ENCODE measurements at regions not wholly inside any gene's neighbourhood (a gene's known extent, or its start where the extent isn't known, plus 50 kb on each side); places are given as distances from the start of the nearest gene placed in this dataset.

DNA sequence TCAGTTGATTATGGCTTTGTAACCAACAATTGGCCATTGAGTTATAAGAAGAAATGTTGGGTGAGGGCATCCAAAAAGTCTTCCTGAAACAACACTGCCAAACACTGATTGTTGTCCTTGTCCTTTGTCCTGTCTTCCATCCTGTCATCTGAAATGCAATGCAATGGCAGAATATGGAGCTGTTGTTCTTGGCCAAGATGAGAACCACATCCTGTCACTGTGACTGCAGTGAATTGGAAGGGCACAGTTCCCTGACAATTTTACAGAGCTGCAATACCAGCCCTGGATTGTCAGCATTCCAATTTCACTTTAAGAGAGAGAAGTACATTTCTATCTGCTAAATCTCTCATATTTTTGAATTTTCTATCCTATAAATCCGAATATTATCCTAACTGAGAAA lies 613.3 kb downstream of the FLRT2 start:
- Histone ChIP-seq H3K36me3 (ENCODE audit: control insufficient read depth in 2 of 2, insufficient read depth in 2 of 2, low read length in 1 of 2) (no peaks in the 10 kb centered on the region), H3K9me3 (replicated peaks; ENCODE audit: control insufficient read depth, insufficient read depth, low read length) (no peaks in the 10 kb centered on the region), H3K79me2 (ENCODE audit: control insufficient read depth, insufficient read depth, low read length) (no peaks in the 10 kb centered on the region), H3K27me3 (replicated peaks in 1 of 2; ENCODE audit: control insufficient read depth in 2 of 2, insufficient read depth in 2 of 2, low read length in 1 of 2) (no peaks in the 10 kb centered on the region), H3K4me2 (ENCODE audit: control insufficient read depth, insufficient read depth) (no peak overlapping the region), H3K4me3 (no peak overlapping the region), H4K20me1 (ENCODE audit: control insufficient read depth, insufficient read depth) (no peaks in the 10 kb centered on the region), H2AFZ (ENCODE audit: control insufficient read depth, low read depth, low read length) (no peak overlapping the region), H3K27ac (ENCODE audit: control insufficient read depth, insufficient read depth) (no peak overlapping the region), H3K4me1 (ENCODE audit: control insufficient read depth, insufficient read depth, low read length) (no peaks in the 10 kb centered on the region), H3K9ac (ENCODE audit: control insufficient read depth, insufficient read depth, low read length) (no peak overlapping the region)
- no peak for TF ChIP-seq HDAC2 (IDR thresholded peaks at IDR 0.05)
- BruUV-seq (replicated peaks) = no TSS peak
- FAIRE-seq = no peak
- RAD21 ChIA-PET (ENCODE audit: unreplicated experiment) = no interaction called here
- no peak for DNase-seq (ENCODE audit: low read depth, low spot score)
- POLR2A ChIA-PET = no interaction called here
- intact Hi-C loops (cut with micrococcal nuclease; ENCODE audit: unreplicated experiment) (no loop called here), in situ Hi-C loops (cut with MboI) (no loop called here)
- ATAC-seq = no peak
- 0% methylated on average over 1 of the region's 1 CpG for WGBS (ENCODE audit: insufficient coverage, insufficient replicate concordance, low lambda C conversion rate, missing lambda C conversion rate)
- SMC1A ChIA-PET (ENCODE audit: uncharacterized antibody, unreplicated experiment) = no interaction called here
- CTCF ChIA-PET = no interaction called here

DNA sequence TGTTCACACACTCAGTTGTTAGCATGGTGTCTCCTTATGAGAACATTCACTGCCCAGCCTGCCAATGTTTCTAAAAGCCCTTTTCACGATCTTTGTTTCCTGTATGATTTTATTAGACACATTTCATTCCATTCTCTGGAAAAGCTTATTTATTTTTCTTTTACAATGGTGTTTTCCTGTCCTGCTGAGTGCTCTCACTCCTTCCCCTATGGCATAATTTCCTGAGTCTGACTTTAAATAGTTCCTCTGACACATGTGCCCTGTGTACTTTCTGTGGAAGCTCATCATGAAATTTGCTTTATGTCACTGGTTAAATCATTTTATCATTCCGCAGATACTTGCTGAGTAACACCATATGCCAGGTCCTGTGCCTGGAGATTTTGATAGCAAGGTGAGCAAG lies 612.0 kb downstream of the FLRT2 start:
- 0% methylated on average over 2 of the region's 2 CpGs for WGBS (ENCODE audit: insufficient coverage, insufficient replicate concordance, low lambda C conversion rate, missing lambda C conversion rate)
- Histone ChIP-seq H3K4me1 (ENCODE audit: control insufficient read depth, insufficient read depth, low read length) (no peaks in the 10 kb centered on the region), H4K20me1 (ENCODE audit: control insufficient read depth, insufficient read depth) (no peaks in the 10 kb centered on the region), H3K27me3 (replicated peaks in 1 of 2; ENCODE audit: control insufficient read depth in 2 of 2, insufficient read depth in 2 of 2, low read length in 1 of 2) (no peaks in the 10 kb centered on the region), H2AFZ (ENCODE audit: control insufficient read depth, low read depth, low read length) (no peak overlapping the region), H3K9ac (ENCODE audit: control insufficient read depth, insufficient read depth, low read length) (no peak overlapping the region), H3K27ac (ENCODE audit: control insufficient read depth, insufficient read depth) (no peak overlapping the region), H3K36me3 (ENCODE audit: control insufficient read depth in 2 of 2, insufficient read depth in 2 of 2, low read length in 1 of 2) (no peaks in the 10 kb centered on the region), H3K9me3 (replicated peaks; ENCODE audit: control insufficient read depth, insufficient read depth, low read length) (no peaks in the 10 kb centered on the region), H3K4me2 (ENCODE audit: control insufficient read depth, insufficient read depth) (no peak overlapping the region), H3K4me3 (no peak overlapping the region), H3K79me2 (ENCODE audit: control insufficient read depth, insufficient read depth, low read length) (no peaks in the 10 kb centered on the region)
- BruUV-seq (replicated peaks) = no TSS peak
- FAIRE-seq (no peak), ATAC-seq (no peak), DNase-seq (ENCODE audit: low read depth, low spot score) (no peak)
- CTCF ChIA-PET = interaction anchor here (1.1 kb wide), 1 partner anchor 8 kb away, joined by 4 read pairs; no protein-coding TSS in a partner anchor
- RAD21 ChIA-PET (ENCODE audit: unreplicated experiment) = no interaction called here
- in situ Hi-C loops (cut with MboI) = no loop called here
- SMC1A ChIA-PET (ENCODE audit: uncharacterized antibody, unreplicated experiment) = interaction anchor here (0.6 kb wide), 1 partner anchor 1046 kb away, joined by 3 read pairs; no protein-coding TSS in a partner anchor
- POLR2A ChIA-PET = no interaction called here
- intact Hi-C loops (cut with micrococcal nuclease; ENCODE audit: unreplicated experiment) = no loop called here
- TF ChIP-seq YBX1 (IDR thresholded peaks at IDR 0.05) = no peak
- no peak for TF ChIP-seq NFIC (IDR thresholded peaks at IDR 0.05; ENCODE audit: low read depth, low read length)
- no peak for TF ChIP-seq NR2F1 (conservative IDR thresholded peaks at IDR 0.05)
- TF ChIP-seq, protein P1, sequence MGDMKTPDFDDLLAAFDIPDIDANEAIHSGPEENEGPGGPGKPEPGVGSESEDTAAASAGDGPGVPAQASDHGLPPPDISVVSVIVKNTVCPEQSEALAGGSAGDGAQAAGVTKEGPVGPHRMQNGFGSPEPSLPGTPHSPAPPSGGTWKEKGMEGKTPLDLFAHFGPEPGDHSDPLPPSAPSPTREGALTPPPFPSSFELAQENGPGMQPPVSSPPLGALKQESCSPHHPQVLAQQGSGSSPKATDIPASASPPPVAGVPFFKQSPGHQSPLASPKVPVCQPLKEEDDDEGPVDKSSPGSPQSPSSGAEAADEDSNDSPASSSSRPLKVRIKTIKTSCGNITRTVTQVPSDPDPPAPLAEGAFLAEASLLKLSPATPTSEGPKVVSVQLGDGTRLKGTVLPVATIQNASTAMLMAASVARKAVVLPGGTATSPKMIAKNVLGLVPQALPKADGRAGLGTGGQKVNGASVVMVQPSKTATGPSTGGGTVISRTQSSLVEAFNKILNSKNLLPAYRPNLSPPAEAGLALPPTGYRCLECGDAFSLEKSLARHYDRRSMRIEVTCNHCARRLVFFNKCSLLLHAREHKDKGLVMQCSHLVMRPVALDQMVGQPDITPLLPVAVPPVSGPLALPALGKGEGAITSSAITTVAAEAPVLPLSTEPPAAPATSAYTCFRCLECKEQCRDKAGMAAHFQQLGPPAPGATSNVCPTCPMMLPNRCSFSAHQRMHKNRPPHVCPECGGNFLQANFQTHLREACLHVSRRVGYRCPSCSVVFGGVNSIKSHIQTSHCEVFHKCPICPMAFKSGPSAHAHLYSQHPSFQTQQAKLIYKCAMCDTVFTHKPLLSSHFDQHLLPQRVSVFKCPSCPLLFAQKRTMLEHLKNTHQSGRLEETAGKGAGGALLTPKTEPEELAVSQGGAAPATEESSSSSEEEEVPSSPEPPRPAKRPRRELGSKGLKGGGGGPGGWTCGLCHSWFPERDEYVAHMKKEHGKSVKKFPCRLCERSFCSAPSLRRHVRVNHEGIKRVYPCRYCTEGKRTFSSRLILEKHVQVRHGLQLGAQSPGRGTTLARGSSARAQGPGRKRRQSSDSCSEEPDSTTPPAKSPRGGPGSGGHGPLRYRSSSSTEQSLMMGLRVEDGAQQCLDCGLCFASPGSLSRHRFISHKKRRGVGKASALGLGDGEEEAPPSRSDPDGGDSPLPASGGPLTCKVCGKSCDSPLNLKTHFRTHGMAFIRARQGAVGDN (IDR thresholded peaks at IDR 0.05) = no peak
- TF ChIP-seq ZNF207 (IDR thresholded peaks at IDR 0.05; ENCODE audit: borderline replicate concordance) = no peak
- TF ChIP-seq, protein P2, sequence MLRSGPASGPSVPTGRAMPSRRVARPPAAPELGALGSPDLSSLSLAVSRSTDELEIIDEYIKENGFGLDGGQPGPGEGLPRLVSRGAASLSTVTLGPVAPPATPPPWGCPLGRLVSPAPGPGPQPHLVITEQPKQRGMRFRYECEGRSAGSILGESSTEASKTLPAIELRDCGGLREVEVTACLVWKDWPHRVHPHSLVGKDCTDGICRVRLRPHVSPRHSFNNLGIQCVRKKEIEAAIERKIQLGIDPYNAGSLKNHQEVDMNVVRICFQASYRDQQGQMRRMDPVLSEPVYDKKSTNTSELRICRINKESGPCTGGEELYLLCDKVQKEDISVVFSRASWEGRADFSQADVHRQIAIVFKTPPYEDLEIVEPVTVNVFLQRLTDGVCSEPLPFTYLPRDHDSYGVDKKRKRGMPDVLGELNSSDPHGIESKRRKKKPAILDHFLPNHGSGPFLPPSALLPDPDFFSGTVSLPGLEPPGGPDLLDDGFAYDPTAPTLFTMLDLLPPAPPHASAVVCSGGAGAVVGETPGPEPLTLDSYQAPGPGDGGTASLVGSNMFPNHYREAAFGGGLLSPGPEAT (IDR thresholded peaks at IDR 0.05; ENCODE audit: low read depth) = no peak
